H1 (cell line): ENCODE measurements at regions not wholly inside any gene's neighbourhood (a gene's known extent, or its start where the extent isn't known, plus 50 kb on each side); places are given as distances from the start of the nearest gene placed in this dataset.

Source experiments
- CTCF ChIA-PET: fragments of 300-600 bp; sonication (Branson Sonifier 250); formaldehyde crosslinking; loops from one replicate; lab custom pipeline; 2021; ENCODE audit not compliant: partially characterized antibody; lab: Charles Lee
- POLR2A ChIA-PET: fragments of 300-600 bp; sonication (Branson Sonifier 250); formaldehyde crosslinking; loops from one replicate; lab custom pipeline; 2021; ENCODE audit warnings: inconsistent platforms; ENCODE audit not compliant: partially characterized antibody; lab: Charles Lee
- DNase-seq, 2 experiments: peaks; one replicate each; pipeline versions ENCODE4 v3.0.0 to v3.0.0-alpha.2; 2010 to 2022; ENCODE audit warnings: low spot score in 2 of 2, low read depth in 1 of 2, mixed read lengths in 1 of 2
- FAIRE-seq: peaks from 2 replicates; lab custom pipeline; 2011; peaks lifted over from hg19 to GRCh38; lab: Jason Lieb, UNC
- H2AFZ ChIP-seq: 2 replicates; pipeline ENCODE4 v1.8.1; 2012; ENCODE audit warnings: low read length, inconsistent platforms
- H2AK5ac ChIP-seq: 2 replicates; pipeline ENCODE4 v1.6.1; 2013; ENCODE audit warnings: low read depth, low read length
- H2BK120ac ChIP-seq: replicated peaks from 2 replicates; pipeline ENCODE3; 2013; ENCODE audit warnings: low read depth, low read length, inconsistent platforms
- H2BK12ac ChIP-seq: 2 replicates; pipeline ENCODE4 v1.6.1; 2013; ENCODE audit warnings: low read depth, low read length
- H2BK15ac ChIP-seq: 2 replicates; pipeline ENCODE4 v1.6.1; 2013; ENCODE audit warnings: low read length
- H2BK20ac ChIP-seq: 2 replicates; pipeline ENCODE4 v1.6.1; 2013; ENCODE audit warnings: low read length
- H2BK5ac ChIP-seq: 2 replicates; pipeline ENCODE4 v1.6.1; 2013; ENCODE audit warnings: low read depth, low read length
- H3K14ac ChIP-seq: 2 replicates; pipeline ENCODE4 v1.6.1; 2013; ENCODE audit warnings: inconsistent platforms; ENCODE audit not compliant: insufficient read length
- H3K18ac ChIP-seq: 2 replicates; pipeline ENCODE4 v1.6.1; 2013; ENCODE audit warnings: low read length; ENCODE audit errors: extremely low read depth
- H3K23ac ChIP-seq: 2 replicates; pipeline ENCODE4 v1.6.1; 2013; ENCODE audit warnings: inconsistent platforms; ENCODE audit not compliant: insufficient read length
- H3K23me2 ChIP-seq: 2 replicates; pipeline ENCODE4 v1.6.1; 2013; ENCODE audit warnings: low read depth, low read length
- H3K27ac ChIP-seq: 2 replicates; pipeline ENCODE4 v1.6.1; 2011; ENCODE audit warnings: low read depth, low read length, inconsistent platforms
- H3K27me3 ChIP-seq, 4 experiments: replicated peaks in 1 of 4; 1 replicate in 1 of 4; 2 replicates in 3 of 4; pipeline versions ENCODE4 v1.6.1 to v1.8.1; 2011 to 2013; ENCODE audit warnings: low read length in 3 of 4, mild to moderate bottlenecking in 3 of 4, inconsistent platforms in 2 of 4, mixed read lengths in 2 of 4, moderate library complexity in 1 of 4; ENCODE audit not compliant: control insufficient read depth in 3 of 4, insufficient read depth in 3 of 4; ENCODE audit errors: extremely low read depth in 1 of 4
- H3K36me3 ChIP-seq, 4 experiments: 2 replicates each; pipeline versions ENCODE4 v1.6.1 to v1.8.1; 2011 to 2013; ENCODE audit warnings: mild to moderate bottlenecking in 4 of 4, low read length in 3 of 4, moderate library complexity in 2 of 4, control low read depth in 1 of 4, inconsistent platforms in 1 of 4; ENCODE audit not compliant: insufficient read depth in 4 of 4, control insufficient read depth in 2 of 4
- H3K4ac ChIP-seq: replicated peaks from 2 replicates; pipeline ENCODE3; 2013; ENCODE audit warnings: low read length, low read depth, mixed read lengths, inconsistent platforms; ENCODE audit not compliant: insufficient read length
- H3K4me1 ChIP-seq, 4 experiments: replicated peaks in 1 of 4; 1 replicate in 1 of 4; 2 replicates in 3 of 4; pipeline versions ENCODE4 v1.6.1 to v1.8.1; 2011 to 2013; ENCODE audit warnings: low read length in 3 of 4, inconsistent platforms in 2 of 4, mixed read lengths in 1 of 4; ENCODE audit not compliant: insufficient read depth in 4 of 4, control insufficient read depth in 3 of 4
- H3K4me2 ChIP-seq, 2 experiments: 2 replicates each; pipeline versions ENCODE4 v1.6.1 to v1.8.1; 2011 to 2013; ENCODE audit warnings: low read depth in 2 of 2, low read length in 2 of 2, control low read depth in 1 of 2, inconsistent platforms in 1 of 2, mild to moderate bottlenecking in 1 of 2; ENCODE audit not compliant: insufficient read depth in 1 of 2
- H3K4me3 ChIP-seq, 4 experiments: fragments of 200-600, 300-600 bp in 1 of 4; sonication (generic), shearing (Covaris generic), sonication (Bioruptor Twin) in 1 of 4; 2 replicates each; pipeline versions ENCODE4 v1.5.1 to v1.8.1; 2011 to 2016; ENCODE audit warnings: low read length in 4 of 4, low read depth in 3 of 4, control low read depth in 2 of 4, inconsistent platforms in 2 of 4, mild to moderate bottlenecking in 2 of 4, mixed read lengths in 1 of 4, moderate library complexity in 1 of 4; ENCODE audit not compliant: insufficient read depth in 2 of 4; ENCODE audit errors: extremely low read depth in 1 of 4
- H3K56ac ChIP-seq: replicated peaks from 2 replicates; pipeline ENCODE3; 2013; ENCODE audit warnings: low read depth, mild to moderate bottlenecking, mixed read lengths, low read length, inconsistent platforms; ENCODE audit not compliant: insufficient read length
- H3K79me1 ChIP-seq: 2 replicates; pipeline ENCODE4 v1.6.1; 2013; ENCODE audit warnings: low read depth, low read length, control low read depth
- H3K79me2 ChIP-seq, 2 experiments: 2 replicates each; pipeline versions ENCODE4 v1.6.1 to v1.8.1; 2012 to 2013; ENCODE audit warnings: low read length in 2 of 2, mild to moderate bottlenecking in 2 of 2, inconsistent platforms in 1 of 2; ENCODE audit not compliant: insufficient read depth in 2 of 2, control insufficient read depth in 1 of 2
- H3K9ac ChIP-seq, 4 experiments: replicated peaks in 1 of 4; 1 replicate in 1 of 4; 2 replicates in 3 of 4; pipeline versions ENCODE4 v1.6.1 to v1.8.1; 2011 to 2013; ENCODE audit warnings: low read depth in 3 of 4, low read length in 3 of 4, control low read depth in 2 of 4, mild to moderate bottlenecking in 2 of 4, moderate library complexity in 2 of 4, inconsistent platforms in 1 of 4; ENCODE audit errors: extremely low read depth in 1 of 4
- H3K9me3 ChIP-seq, 2 experiments: 2 replicates each; pipeline versions ENCODE4 v1.6.1 to v1.8.1; 2012 to 2013; ENCODE audit warnings: mild to moderate bottlenecking in 2 of 2, moderate library complexity in 2 of 2, control low read depth in 1 of 2, inconsistent platforms in 1 of 2, low read depth in 1 of 2, low read length in 1 of 2, mixed read lengths in 1 of 2; ENCODE audit not compliant: insufficient read depth in 2 of 2
- H4K20me1 ChIP-seq, 2 experiments: replicated peaks in 1 of 2; 2 replicates each; pipeline versions ENCODE3 to v1.8.1; 2011 to 2013; ENCODE audit warnings: inconsistent platforms in 2 of 2, low read length in 2 of 2, mild to moderate bottlenecking in 1 of 2; ENCODE audit not compliant: insufficient read depth in 2 of 2, control insufficient read depth in 1 of 2
- H4K5ac ChIP-seq: 2 replicates; pipeline ENCODE4 v1.6.1; 2013; ENCODE audit warnings: low read length, low read depth, mixed read lengths, inconsistent platforms; ENCODE audit not compliant: insufficient read length
- H4K8ac ChIP-seq: 2 replicates; pipeline ENCODE4 v1.8.0; 2013; ENCODE audit warnings: mild to moderate bottlenecking, moderate library complexity, low read length, inconsistent platforms; ENCODE audit not compliant: insufficient read depth; ENCODE audit errors: extremely low read depth
- H4K91ac ChIP-seq: replicated peaks from 2 replicates; pipeline ENCODE3; 2013; ENCODE audit warnings: low read length, mixed read lengths, inconsistent platforms; ENCODE audit not compliant: insufficient read length
- BACH1 ChIP-seq: IDR thresholded peaks from 2 replicates; pipeline ENCODE4 v1.6.1; 2012; ENCODE audit warnings: low read length, improper control_type of control experiment
- CBX5 ChIP-seq: fragments of 300-800, 300-1000 bp; sonication (generic); IDR thresholded peaks from 2 replicates; pipeline ENCODE4 v1.7.1; 2016; ENCODE audit warnings: antibody characterized with exemption, low read length, low read depth
- NANOG ChIP-seq: IDR thresholded peaks from 2 replicates; pipeline ENCODE4 v1.6.1; 2011; ENCODE audit warnings: low read length, low read depth, mild to moderate bottlenecking, inconsistent platforms; ENCODE audit not compliant: insufficient read depth, poor library complexity, severe bottlenecking
- RXRA ChIP-seq: IDR thresholded peaks from 2 replicates; pipeline ENCODE4 v1.6.1; 2011; ENCODE audit warnings: low read depth, mild to moderate bottlenecking, low read length, moderate library complexity; ENCODE audit not compliant: insufficient read depth
- TEAD4 ChIP-seq: IDR thresholded peaks from 2 replicates; pipeline ENCODE4 v1.6.1; 2012; ENCODE audit warnings: low read depth, low read length, inconsistent platforms, mixed read lengths
- WGBS, 2 experiments: shearing (Covaris generic) in 1 of 2; methylation state at CpG; one replicate each; pipeline versions ENCODE4 v1.1.6 to v1.1.7; 2013 to 2015; ENCODE audit warnings: low lambda C conversion rate in 2 of 2, mixed read lengths in 2 of 2, inconsistent platforms in 1 of 2, low coverage in 1 of 2, missing lambda C conversion rate in 1 of 2; ENCODE audit not compliant: insufficient replicate concordance in 2 of 2, insufficient coverage in 1 of 2, insufficient read length in 1 of 2; ENCODE audit errors: extremely low coverage in 1 of 2, missing lambda C conversion rate in 1 of 2; 5-methylcytosine and 5-hydroxymethylcytosine counted together

- no peak overlapping the region for H3K14ac ChIP-seq
- no peaks in the 10 kb centered on the region for H3K79me1 ChIP-seq
- DNase-seq (no peak), FAIRE-seq (no peak)
- no peak overlapping the region for H2BK5ac ChIP-seq
- H2BK20ac ChIP-seq: no peak overlapping the region
- TF ChIP-seq NANOG (no peak), BACH1 (no peak), TEAD4 (no peak), RXRA (no peak), CBX5 (no peak)
- POLR2A ChIA-PET: no interaction called here
- H4K20me1 ChIP-seq: no peaks in the 10 kb centered on the region
- no peak overlapping the region for H3K23ac ChIP-seq
- H2BK120ac ChIP-seq: no peak overlapping the region
- H3K36me3 ChIP-seq: no peaks in the 10 kb centered on the region
- WGBS, 2 experiments: 83% methylated on average over 3 of the region's 3 CpGs; no CpG with 5 or more reads in 1 of the 2 experiments
- H3K4ac ChIP-seq: no peak overlapping the region
- H2AFZ ChIP-seq: no peak overlapping the region
- no peaks in the 10 kb centered on the region for H3K23me2 ChIP-seq
- no peak overlapping the region for H4K8ac ChIP-seq
- CTCF ChIA-PET: no interaction called here
- H3K4me3 ChIP-seq: no peak overlapping the region
- H3K27ac ChIP-seq: no peak overlapping the region
- H3K79me2 ChIP-seq: no peaks in the 10 kb centered on the region
- H3K9ac ChIP-seq: no peak overlapping the region
- H2BK15ac ChIP-seq: no peak overlapping the region
- H3K27me3 ChIP-seq: no peaks in the 10 kb centered on the region
- peaks cover 0 to 2% (median 0%) of the 10 kb centered on the region in 4 experiments; a peak in 1 of 7 replicates for H3K4me1 ChIP-seq
- no peak overlapping the region for H3K18ac ChIP-seq
- H3K9me3 ChIP-seq: no peaks in the 10 kb centered on the region
- H2BK12ac ChIP-seq: no peak overlapping the region
- no peak overlapping the region for H3K56ac ChIP-seq
- H2AK5ac ChIP-seq: no peak overlapping the region
- no peak overlapping the region for H4K5ac ChIP-seq
- no peak overlapping the region for H3K4me2 ChIP-seq
- no peak overlapping the region for H4K91ac ChIP-seq
Measured at GRCh38 chr3:73925011-73925410, 300.3 kb upstream of the PDZRN3 start.
